ENCODE measurements at regions not wholly inside any gene's neighbourhood (a gene's known extent, or its start where the extent isn't known, plus 50 kb on each side); places are given as distances from the start of the nearest gene placed in this dataset.

GRCh38 chr3:144162042-144162441 lies 190.4 kb downstream of the DIPK2A start:
- TF ChIP-seq FOXM1 (IDR thresholded peaks at IDR 0.05; ENCODE audit: borderline replicate concordance): no peak
- TF ChIP-seq FOXA1 (IDR thresholded peaks at IDR 0.05): 0 out of 2 replicates have a peak, but pooled peaks have one; percentile 34
- no peak for TF ChIP-seq TARDBP (IDR thresholded peaks at IDR 0.05)
